ENCODE measurements at regions not wholly inside any gene's neighbourhood (a gene's known extent, or its start where the extent isn't known, plus 50 kb on each side); places are given as distances from the start of the nearest gene placed in this dataset.

GRCh38 chr2:128922154-128922553, 603.5 kb upstream of the HS6ST1 start:
- TF ChIP-seq POLR2AphosphoS5 (IDR thresholded peaks at IDR 0.05; ENCODE audit: low read depth) (no peak), REST (IDR thresholded peaks at IDR 0.05; ENCODE audit: insufficient replicate concordance, low read depth) (no peak), SPI1 (IDR thresholded peaks at IDR 0.05; ENCODE audit: borderline replicate concordance, low read depth) (no peak), GABPA (IDR thresholded peaks at IDR 0.05; ENCODE audit: low read depth) (no peak), CTCF (IDR thresholded peaks at IDR 0.05; ENCODE audit: insufficient read depth, low read length) (no peak)
- no peak for DNase-seq (ENCODE audit: low read depth in 1 of 2, low spot score in 1 of 2)
- Histone ChIP-seq H3K27ac (replicated peaks) (no peak overlapping the region), H3K27me3 (ENCODE audit: insufficient read depth, poor library complexity, severe bottlenecking) (no peaks in the 10 kb centered on the region), H3K4me3 (replicated peaks; ENCODE audit: insufficient read depth, low read length) (no peak overlapping the region)

- Histone ChIP-seq H3K27me3 (ENCODE audit: insufficient read depth, poor library complexity, severe bottlenecking) (no peaks in the 10 kb centered on the region), H3K27ac (replicated peaks) (no peak overlapping the region), H3K4me3 (replicated peaks; ENCODE audit: insufficient read depth, low read length) (no peak overlapping the region)
- TF ChIP-seq GABPA (IDR thresholded peaks at IDR 0.05; ENCODE audit: low read depth): no peak
- no peak for DNase-seq (ENCODE audit: low read depth in 1 of 2, low spot score in 1 of 2)
These were observed 607.0 kb upstream of the HS6ST1 start for GRCh38 chr2:128925631-128926030.

- DNase-seq (ENCODE audit: low read depth in 1 of 2, low spot score in 1 of 2): no peak
- Histone ChIP-seq H3K4me3 (replicated peaks; ENCODE audit: insufficient read depth, low read length) (no peak overlapping the region), H3K27ac (replicated peaks) (no peak overlapping the region), H3K27me3 (ENCODE audit: insufficient read depth, poor library complexity, severe bottlenecking) (no peaks in the 10 kb centered on the region)
- no peak for TF ChIP-seq GABPA (IDR thresholded peaks at IDR 0.05; ENCODE audit: low read depth)
- no peak for TF ChIP-seq CTCF (IDR thresholded peaks at IDR 0.05; ENCODE audit: insufficient read depth, low read length)
- no peak for TF ChIP-seq POLR2AphosphoS5 (IDR thresholded peaks at IDR 0.05; ENCODE audit: low read depth)
- TF ChIP-seq REST (IDR thresholded peaks at IDR 0.05; ENCODE audit: insufficient replicate concordance, low read depth): no peak
- no peak for TF ChIP-seq SPI1 (IDR thresholded peaks at IDR 0.05; ENCODE audit: borderline replicate concordance, low read depth)
These were observed 611.4 kb upstream of the HS6ST1 start for GRCh38 chr2:128930101-128930500.

DNA sequence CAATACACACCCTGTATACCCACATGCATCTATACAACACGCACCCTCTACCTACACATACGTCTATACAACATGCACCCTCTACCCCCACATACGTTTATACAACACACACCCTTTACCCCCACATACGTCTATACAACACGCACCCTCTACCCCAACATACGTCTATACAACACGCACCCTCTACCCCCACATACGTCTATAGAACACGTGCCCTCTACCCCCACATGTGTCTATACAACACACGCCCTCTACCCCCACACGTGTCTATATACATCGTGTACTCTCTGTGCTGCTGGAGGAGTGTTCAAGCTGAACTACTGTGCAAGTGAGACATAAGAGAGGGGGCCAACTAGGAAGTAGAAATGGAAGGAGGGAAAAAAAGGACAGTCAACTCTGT, 621.7 kb upstream of the HS6ST1 start:
- TF ChIP-seq SPI1 (IDR thresholded peaks at IDR 0.05; ENCODE audit: borderline replicate concordance, low read depth) (no peak), REST (IDR thresholded peaks at IDR 0.05; ENCODE audit: insufficient replicate concordance, low read depth) (no peak), CTCF (IDR thresholded peaks at IDR 0.05; ENCODE audit: insufficient read depth, low read length) (no peak), POLR2AphosphoS5 (IDR thresholded peaks at IDR 0.05; ENCODE audit: low read depth) (no peak), GABPA (IDR thresholded peaks at IDR 0.05; ENCODE audit: low read depth) (no peak)
- Histone ChIP-seq H3K27me3 (ENCODE audit: insufficient read depth, poor library complexity, severe bottlenecking) (no peaks in the 10 kb centered on the region), H3K4me3 (replicated peaks; ENCODE audit: insufficient read depth, low read length) (no peak overlapping the region), H3K27ac (replicated peaks) (no peak overlapping the region)
- no peak for DNase-seq (ENCODE audit: low read depth in 1 of 2, low spot score in 1 of 2)

Measured in HL-60 (cell line).